ENCODE measurements at regions not wholly inside any gene's neighbourhood (a gene's known extent, or its start where the extent isn't known, plus 50 kb on each side); places are given as distances from the start of the nearest gene placed in this dataset.
"Not testable (repeated sequence)": the region's sequence is repeated elsewhere in the genome, so short reads cannot be mapped to it uniquely, and the experiment has no call there.

DNA sequence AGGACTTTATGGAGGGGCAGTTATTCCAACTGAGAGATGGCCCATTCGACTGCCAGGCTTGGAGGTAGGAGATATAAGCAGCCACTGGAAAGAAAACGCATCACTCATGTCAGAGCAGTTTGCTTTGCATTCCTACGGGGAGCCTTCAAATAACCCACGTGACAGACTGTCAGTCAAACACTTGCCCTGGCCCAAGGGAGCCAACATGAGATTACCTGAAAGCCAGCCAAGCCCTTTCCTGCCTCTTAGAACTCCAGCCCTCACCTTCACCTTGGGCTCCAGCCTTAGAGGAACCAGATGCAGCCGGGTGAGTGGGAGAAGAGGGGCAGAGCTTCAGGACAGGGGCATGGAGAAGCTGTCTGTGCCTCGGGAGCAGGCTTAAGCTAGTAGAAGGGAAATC, 95.3 kb upstream of the CXCL13 start:
- no peak for DNase-seq (ENCODE audit: low read depth)

DNA sequence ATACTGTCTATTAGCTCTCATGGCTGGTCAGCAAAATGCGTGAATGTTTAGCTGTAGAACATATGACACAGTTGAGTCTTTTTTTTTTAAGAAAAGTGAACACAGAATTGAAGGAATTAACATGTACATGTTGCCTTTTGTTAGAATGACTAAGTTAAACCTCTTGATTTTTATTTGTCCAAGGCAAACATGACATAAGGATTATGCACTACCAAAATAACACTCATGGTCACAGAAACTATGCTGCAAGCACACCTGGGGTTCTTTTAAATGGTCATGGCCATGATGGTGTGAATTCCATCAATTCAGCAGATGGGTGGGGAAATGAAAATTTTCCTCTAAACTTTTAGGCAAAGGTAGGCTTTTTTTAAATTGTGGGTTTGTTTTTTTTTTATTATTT, 80.1 kb upstream of the CXCL13 start:
- DNase-seq (ENCODE audit: low read depth) = no peak

DNA sequence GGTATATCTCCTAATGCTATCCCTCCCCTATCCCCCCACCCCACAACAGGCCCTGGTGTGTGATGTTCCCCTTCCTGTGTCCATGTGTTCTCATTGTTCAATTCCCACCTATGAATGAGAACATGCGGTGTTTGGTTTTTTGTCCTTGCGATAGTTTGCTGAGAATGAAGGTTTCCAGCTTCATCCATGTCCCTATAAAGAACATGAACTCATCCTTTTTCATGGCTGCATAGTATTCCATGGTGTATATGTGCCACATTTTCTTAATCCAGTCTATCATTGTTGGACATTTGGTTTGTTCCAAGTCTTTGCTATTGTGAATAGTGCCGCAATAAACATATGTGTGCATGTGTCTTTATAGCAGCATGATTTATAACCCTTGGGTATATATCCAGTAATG, 77.7 kb upstream of the CXCL13 start:
- DNase-seq (ENCODE audit: low read depth) = not testable (repeated sequence)

DNA sequence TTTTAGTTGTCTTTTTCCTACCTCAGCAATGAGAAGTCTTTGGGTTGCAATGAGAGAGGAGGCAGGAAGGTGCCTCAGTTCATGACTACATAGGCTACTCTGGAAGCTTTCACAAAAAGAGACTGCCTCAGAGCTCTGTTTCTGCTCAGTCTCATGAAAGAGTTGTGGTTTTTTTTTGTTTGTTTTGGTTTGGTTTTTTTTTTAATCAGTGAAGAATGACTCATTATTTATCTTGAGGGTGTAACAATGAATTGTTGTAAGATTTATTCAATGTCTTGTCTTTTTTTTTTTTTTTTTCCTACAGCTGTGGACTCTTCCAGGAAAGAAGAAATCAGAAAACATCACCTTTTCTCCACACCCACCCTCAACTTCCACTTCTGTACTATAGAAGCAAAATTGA, 67.5 kb upstream of the CXCL13 start:
- DNase-seq (ENCODE audit: low read depth) = peak; percentile 19

DNA sequence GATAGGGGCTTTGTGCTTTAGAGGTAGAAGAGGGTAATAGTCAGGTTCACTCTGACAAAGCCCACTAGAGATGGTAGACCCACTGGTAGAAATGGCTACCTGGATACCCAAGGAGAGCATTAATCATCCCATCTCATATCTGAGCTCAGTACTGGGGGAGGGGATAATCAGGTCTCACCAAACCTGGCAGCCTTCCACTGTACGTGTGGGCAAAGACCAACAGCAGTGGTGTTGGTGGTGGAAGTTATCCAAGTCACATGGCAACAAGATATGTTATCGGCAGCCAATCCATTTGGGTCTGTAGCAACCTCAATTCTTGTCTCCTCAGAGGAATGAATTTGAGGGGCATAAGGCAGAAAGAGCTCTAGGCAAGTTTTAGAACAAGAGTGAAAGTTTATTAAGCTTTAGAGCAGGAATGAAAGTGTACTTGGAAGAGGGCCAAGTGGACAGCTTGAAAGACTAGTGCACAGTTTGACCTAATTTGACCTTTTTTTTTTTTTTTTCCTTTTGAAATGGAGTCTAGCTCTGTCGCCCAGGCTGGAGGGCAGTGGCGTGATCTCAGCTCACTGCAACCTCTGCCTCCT, 67.0 kb upstream of the CXCL13 start:
- DNase-seq (ENCODE audit: low read depth) = no peak
